ENCODE measurements at regions not wholly inside any gene's neighbourhood (a gene's known extent, or its start where the extent isn't known, plus 50 kb on each side); places are given as distances from the start of the nearest gene placed in this dataset.
"Not testable (repeated sequence)": the region's sequence is repeated elsewhere in the genome, so short reads cannot be mapped to it uniquely, and the experiment has no call there.

GRCh38 chr12:58426437-58426836 lies 485.1 kb downstream of the ATP23 start:
- TF ChIP-seq CTCF (IDR thresholded peaks at IDR 0.05); RFX5 (IDR thresholded peaks at IDR 0.05; ENCODE audit: low read length); FOXM1 (IDR thresholded peaks at IDR 0.05; ENCODE audit: low read depth); RCOR1 (IDR thresholded peaks at IDR 0.05; ENCODE audit: low read length); REST (IDR thresholded peaks at IDR 0.05; ENCODE audit: low read depth, low read length): not testable (repeated sequence)
